IMR-90 (cell line): ENCODE measurements at regions not wholly inside any gene's neighbourhood (a gene's known extent, or its start where the extent isn't known, plus 50 kb on each side); places are given as distances from the start of the nearest gene placed in this dataset.

Experiments
- ATAC-seq: fragments of 200-7000 bp; cut with Tn5 transposase; 2 replicates; pipeline ENCODE4 v1.9.1; 2020; ENCODE audit warnings: low read depth, mild to moderate bottlenecking, moderate library complexity
- BruUV-seq: library from RNA; stranded (reverse); fragments of 400-500 nt; replicated peaks from 2 replicates; lab custom pipeline; 2021; lab: Mats Ljungman, UMichigan
- CTCF ChIA-PET: fragments of 300-600 bp; formaldehyde crosslinking; extraction: SDS; loops from one replicate; lab custom pipeline; 2021; ENCODE audit warnings: antibody characterized with exemption; lab: Yijun Ruan, JAX
- POLR2A ChIA-PET: fragments of 300-600 bp; sonication (Branson Sonifier 250); formaldehyde crosslinking; loops from one replicate; lab custom pipeline; 2022; ENCODE audit warnings: antibody characterized with exemption; ENCODE audit not compliant: unreplicated experiment; lab: Charles Lee
- DNase-seq: peaks from one replicate; pipeline ENCODE4 v3.0.0; 2013
- H2AFZ ChIP-seq: replicated peaks from 2 replicates; pipeline ENCODE3; 2013; ENCODE audit warnings: low read length, mild to moderate bottlenecking; ENCODE audit not compliant: poor library complexity
- H2AK5ac ChIP-seq: 2 replicates; pipeline ENCODE4 v1.6.1; 2013; ENCODE audit warnings: low read depth, low read length, inconsistent platforms
- H2AK9ac ChIP-seq: replicated peaks from 2 replicates; pipeline ENCODE3; 2013; ENCODE audit warnings: mild to moderate bottlenecking, low read depth, low read length, moderate library complexity; ENCODE audit not compliant: poor library complexity
- H2BK120ac ChIP-seq: 2 replicates; pipeline ENCODE4 v1.6.1; 2013; ENCODE audit warnings: low read depth, low read length, inconsistent platforms
- H2BK15ac ChIP-seq: 3 replicates; pipeline ENCODE4 v1.6.1; 2013; ENCODE audit warnings: low read depth, low read length, inconsistent platforms
- H2BK20ac ChIP-seq: 2 replicates; pipeline ENCODE4 v1.6.1; 2013; ENCODE audit warnings: low read depth, mild to moderate bottlenecking, inconsistent platforms, low read length, moderate library complexity
- H2BK5ac ChIP-seq: 2 replicates; pipeline ENCODE4 v1.6.1; 2013; ENCODE audit warnings: mild to moderate bottlenecking, low read depth, low read length, inconsistent platforms; ENCODE audit not compliant: poor library complexity, severe bottlenecking
- H3K14ac ChIP-seq: replicated peaks from 2 replicates; pipeline ENCODE4 v1.6.1; 2013; ENCODE audit warnings: low read depth, low read length, inconsistent platforms
- H3K18ac ChIP-seq: 2 replicates; pipeline ENCODE4 v1.6.1; 2013; ENCODE audit warnings: low read depth, low read length, control low read depth
- H3K23ac ChIP-seq: 2 replicates; pipeline ENCODE4 v1.6.1; 2013; ENCODE audit warnings: low read depth, low read length, inconsistent platforms
- H3K27ac ChIP-seq: 2 replicates; pipeline ENCODE4 v1.5.1; 2013; ENCODE audit warnings: mild to moderate bottlenecking, control low read depth, low read length; ENCODE audit not compliant: insufficient read depth
- H3K27me3 ChIP-seq: 2 replicates; pipeline ENCODE4 v1.6.1; 2013; ENCODE audit warnings: low read length; ENCODE audit not compliant: control insufficient read depth, insufficient read depth
- H3K36me3 ChIP-seq: 2 replicates; pipeline ENCODE4 v1.6.1; 2013; ENCODE audit warnings: low read length, mixed read lengths; ENCODE audit not compliant: control insufficient read depth, insufficient read depth
- H3K4ac ChIP-seq: 2 replicates; pipeline ENCODE4 v1.6.1; 2013; ENCODE audit warnings: low read depth, low read length, inconsistent platforms
- H3K4me1 ChIP-seq: 2 replicates; pipeline ENCODE4 v1.6.1; 2013; ENCODE audit warnings: low read length, mixed read lengths; ENCODE audit not compliant: control insufficient read depth, insufficient read depth
- H3K4me2 ChIP-seq: 2 replicates; pipeline ENCODE4 v1.6.1; 2013; ENCODE audit warnings: low read depth, mild to moderate bottlenecking, control low read depth, low read length, moderate library complexity
- H3K4me3 ChIP-seq: 2 replicates; pipeline ENCODE4 v1.5.1; 2013; ENCODE audit warnings: low read depth, mild to moderate bottlenecking, control low read depth, low read length, moderate library complexity; ENCODE audit not compliant: insufficient read depth
- H3K56ac ChIP-seq: 2 replicates; pipeline ENCODE4 v1.6.1; 2013; ENCODE audit warnings: low read length, inconsistent platforms; ENCODE audit not compliant: insufficient read depth; ENCODE audit errors: extremely low read depth
- H3K79me1 ChIP-seq, 2 experiments: 2 replicates each; pipeline ENCODE4 v1.6.1; 2013; ENCODE audit warnings: low read length in 2 of 2, inconsistent platforms in 1 of 2, low read depth in 1 of 2
- H3K9ac ChIP-seq: 2 replicates; pipeline ENCODE4 v1.6.1; 2013; ENCODE audit warnings: low read depth, low read length, control low read depth
- H3K9me1 ChIP-seq: 2 replicates; pipeline ENCODE4 v1.6.1; 2013; ENCODE audit warnings: low read length, inconsistent platforms; ENCODE audit not compliant: insufficient read depth
- H3K9me3 ChIP-seq: 2 replicates; pipeline ENCODE4 v1.6.1; 2013; ENCODE audit warnings: low read length; ENCODE audit not compliant: control insufficient read depth, insufficient read depth
- H4K20me1 ChIP-seq: 2 replicates; pipeline ENCODE4 v1.6.1; 2013; ENCODE audit warnings: low read length, inconsistent platforms; ENCODE audit not compliant: insufficient read depth
- H4K5ac ChIP-seq: 2 replicates; pipeline ENCODE4 v1.6.1; 2013; ENCODE audit warnings: mild to moderate bottlenecking, low read depth, low read length, control low read depth
- H4K8ac ChIP-seq, 2 experiments: 2 replicates each; pipeline ENCODE4 v1.6.1; 2013; ENCODE audit warnings: low read depth in 2 of 2, low read length in 2 of 2, control low read depth in 1 of 2, inconsistent platforms in 1 of 2
- H4K91ac ChIP-seq: 2 replicates; pipeline ENCODE4 v1.6.1; 2013; ENCODE audit warnings: low read depth, low read length, inconsistent platforms; ENCODE audit not compliant: insufficient read depth
- BHLHE40 ChIP-seq: fragments of 150-350 bp; IDR thresholded peaks from 2 replicates; pipeline ENCODE4 v1.6.1; 2016; ENCODE audit warnings: mild to moderate bottlenecking, low read depth, low read length
- CEBPB ChIP-seq: IDR thresholded peaks from 2 replicates; pipeline ENCODE4 v1.6.1; 2012; ENCODE audit warnings: low read depth, low read length, improper control_type of control experiment
- CHD1 ChIP-seq: IDR thresholded peaks from 2 replicates; pipeline ENCODE4 v1.6.1; 2012; ENCODE audit warnings: low read depth, low read length, improper control_type of control experiment
- CTCF ChIP-seq: conservative IDR thresholded peaks from 2 replicates; pipeline ENCODE4 v1.5.1; 2012; ENCODE audit warnings: mild to moderate bottlenecking, low read depth, low read length, improper control_type of control experiment
- ELK1 ChIP-seq: fragments of 150-350 bp; IDR thresholded peaks from 2 replicates; pipeline ENCODE4 v1.6.1; 2016; ENCODE audit warnings: low read depth, mild to moderate bottlenecking, low read length, moderate library complexity, borderline replicate concordance
- FOS ChIP-seq: fragments of 150-350 bp; IDR thresholded peaks from 2 replicates; pipeline ENCODE4 v1.6.1; 2016; ENCODE audit warnings: low read depth, low read length
- MAFK ChIP-seq: IDR thresholded peaks from 2 replicates; pipeline ENCODE4 v1.6.1; 2012; ENCODE audit warnings: low read depth, low read length, improper control_type of control experiment
- MAZ ChIP-seq: IDR thresholded peaks from 2 replicates; pipeline ENCODE4 v1.6.1; 2012; ENCODE audit warnings: low read depth, mild to moderate bottlenecking, low read length, improper control_type of control experiment, moderate library complexity, borderline replicate concordance
- MXI1 ChIP-seq: IDR thresholded peaks from 2 replicates; pipeline ENCODE4 v1.6.1; 2012; ENCODE audit warnings: low read depth, mild to moderate bottlenecking, low read length, moderate library complexity, borderline replicate concordance
- NFE2L2 ChIP-seq: fragments of 150-350 bp; IDR thresholded peaks from 2 replicates; pipeline ENCODE4 v1.6.1; 2016; ENCODE audit warnings: low read depth, mild to moderate bottlenecking, low read length
- POLR2A ChIP-seq: IDR thresholded peaks from 2 replicates; pipeline ENCODE4 v1.6.1; 2012; ENCODE audit warnings: mild to moderate bottlenecking, low read depth, low read length
- RAD21 ChIP-seq: IDR thresholded peaks from 2 replicates; pipeline ENCODE4 v1.6.1; 2012; ENCODE audit warnings: low read length, improper control_type of control experiment
- RCOR1 ChIP-seq: IDR thresholded peaks from 2 replicates; pipeline ENCODE4 v1.6.1; 2012; ENCODE audit warnings: mild to moderate bottlenecking, low read length, improper control_type of control experiment; ENCODE audit not compliant: insufficient replicate concordance
- RFX5 ChIP-seq: IDR thresholded peaks from 2 replicates; pipeline ENCODE4 v1.8.0; 2012; ENCODE audit warnings: low read depth, mild to moderate bottlenecking, low read length, moderate library complexity
- SMC3 ChIP-seq: fragments of 150-350 bp; IDR thresholded peaks from 2 replicates; pipeline ENCODE4 v1.6.1; 2016; ENCODE audit warnings: low read depth, mild to moderate bottlenecking, antibody characterized with exemption, low read length, moderate library complexity
- USF2 ChIP-seq: fragments of 150-350 bp; IDR thresholded peaks from 2 replicates; pipeline ENCODE4 v1.6.1; 2017; ENCODE audit warnings: mild to moderate bottlenecking, antibody characterized with exemption, low read length, low read depth
- WGBS, 2 experiments: methylation state at CpG; one replicate each; pipeline versions ENCODE4 v1.1.5 to v1.1.7; 2013; ENCODE audit warnings: missing lambda C conversion rate in 2 of 2; ENCODE audit not compliant: insufficient read length in 1 of 2; ENCODE audit errors: extremely low coverage in 2 of 2; 5-methylcytosine and 5-hydroxymethylcytosine counted together
- dilution Hi-C: fragments of 300-500 bp; cut with HindIII; formaldehyde crosslinking; loops from one replicate; pipeline ENCODE4 v1.14.3; 2018; ENCODE audit warnings: low sequenced_read_pairs; ENCODE audit not compliant: unreplicated experiment
- in situ Hi-C: fragments of 300-500 bp; cut with MboI; formaldehyde crosslinking; loops from 3 replicates; pipeline ENCODE4 v1.14.3; 2019; ENCODE audit warnings: low sequenced_read_pairs, inconsistent platforms, mixed read lengths
- intact Hi-C: fragments of 100-400 bp; cut with micrococcal nuclease; formaldehyde crosslinking; loops from 2 replicates; pipeline ENCODE4 v1.10.0; 2022

GRCh38 chr15:38883987-38884386, 319.4 kb upstream of the RASGRP1 start:
- TF ChIP-seq SMC3: no peak
- no peak for TF ChIP-seq CEBPB
- TF ChIP-seq FOS: no peak
- TF ChIP-seq USF2: no peak
- TF ChIP-seq CHD1: no peak
- TF ChIP-seq MAZ: no peak
- TF ChIP-seq RCOR1: no peak
- TF ChIP-seq MXI1: no peak
- TF ChIP-seq MAFK: no peak
- no peak for TF ChIP-seq RFX5
- no peak for TF ChIP-seq NFE2L2
- TF ChIP-seq ELK1: no peak
- TF ChIP-seq POLR2A: no peak
- no peak for TF ChIP-seq RAD21
- no peak for TF ChIP-seq CTCF
- TF ChIP-seq BHLHE40: no peak
- WGBS, 2 experiments: no CpG with 5 or more reads among the region's 1 CpG
- H2BK120ac ChIP-seq: peak overlapping the region; percentile 79
- H3K4ac ChIP-seq: peak overlapping the region; percentile 75
- H4K8ac ChIP-seq: peak overlapping the region; percentile 57 to 80
- dilution Hi-C loops: no loop called here
- peak overlapping the region; percentile 75 for H2BK15ac ChIP-seq
- peak overlapping the region; percentile 8; the same call in 1 of the 2 replicates for H3K27ac ChIP-seq
- peaks cover 0 to 6% of the 10 kb centered on the region in 2 experiments; a peak in 2 of 4 replicates for H3K79me1 ChIP-seq
- H4K91ac ChIP-seq: peak overlapping the region; percentile 86
- peak overlapping the region; percentile 20; the same call in 1 of the 2 replicates for H3K9ac ChIP-seq
- H3K27me3 ChIP-seq: no peaks in the 10 kb centered on the region
- H3K9me3 ChIP-seq: no peaks in the 10 kb centered on the region
- BruUV-seq: no TSS peak
- H2AFZ ChIP-seq: no peak overlapping the region
- peak overlapping the region; percentile 96 for H2BK20ac ChIP-seq
- intact Hi-C loops: loop anchor here (5.0 kb wide), 1 partner anchor 37 kb away; no protein-coding TSS in a partner anchor
- peak overlapping the region; percentile 46 for H3K18ac ChIP-seq
- ChIA-PET CTCF (no interaction called here), POLR2A (interaction anchor here (0.7 kb wide), 1 partner anchor 284 kb away, joined by 3 read pairs; no protein-coding TSS in a partner anchor)
- no peak overlapping the region for H2AK9ac ChIP-seq
- peak overlapping the region; percentile 9; the same call in 1 of the 2 replicates for H2AK5ac ChIP-seq
- no peak overlapping the region for H3K4me3 ChIP-seq
- no peaks in the 10 kb centered on the region for H4K20me1 ChIP-seq
- no peaks in the 10 kb centered on the region for H3K36me3 ChIP-seq
- peak; percentile 27 for DNase-seq
- no peak overlapping the region for H3K4me2 ChIP-seq
- no peak for ATAC-seq
- peak overlapping the region; percentile 100 for H2BK5ac ChIP-seq
- in situ Hi-C loops: no loop called here
- peak overlapping the region; percentile 62; the same call in 1 of the 2 replicates for H4K5ac ChIP-seq
- H3K14ac ChIP-seq: peak overlapping the region; percentile 82
- H3K56ac ChIP-seq: peak overlapping the region; percentile 40; the same call in 1 of the 2 replicates
- peaks cover 13% of the 10 kb centered on the region for H3K9me1 ChIP-seq
- peaks cover 31% of the 10 kb centered on the region for H3K4me1 ChIP-seq
- H3K23ac ChIP-seq: peak overlapping the region; percentile 53; the same call in 1 of the 2 replicates
